ENCODE measurements at regions not wholly inside any gene's neighbourhood (a gene's known extent, or its start where the extent isn't known, plus 50 kb on each side); places are given as distances from the start of the nearest gene placed in this dataset.

DNA sequence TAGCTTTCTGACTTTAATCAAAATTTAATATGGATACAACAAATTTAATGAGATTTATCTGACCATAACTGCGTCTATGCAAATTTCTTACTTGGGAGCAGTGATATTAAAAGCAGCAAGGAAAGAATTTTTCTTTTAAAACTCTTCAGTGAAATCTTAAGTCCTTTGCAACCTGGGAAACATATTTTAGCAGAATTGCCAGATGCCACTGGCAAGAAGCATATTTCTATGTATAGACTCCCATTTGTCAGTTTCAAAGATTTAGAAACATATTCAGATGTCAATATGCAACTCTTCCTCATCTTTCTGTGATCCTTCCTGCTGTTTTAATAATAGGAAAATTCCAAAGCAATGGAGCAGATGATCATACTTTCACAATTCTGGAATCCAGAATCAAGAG is 911.3 kb downstream of the LUZP2 start:
- DNase-seq (no peak), ATAC-seq (no peak)
- Mint-ChIP-seq H3K27me3 (ENCODE audit: low read depth in 2 of 2) (no peaks in the 10 kb centered on the region), H3K36me3 (no peaks in the 10 kb centered on the region), H3K4me3 (no peak overlapping the region), H3K27ac (no peak overlapping the region), H3K9me3 (peaks cover 12 to 17% of the 10 kb centered on the region in 2 donors), H3K4me1 (no peaks in the 10 kb centered on the region)
- no peaks in the 10 kb centered on the region for H3K27me3 ChIP-seq (ENCODE audit: control insufficient read depth, insufficient read depth, low read length)
- no peaks in the 10 kb centered on the region for H3K36me3 ChIP-seq (ENCODE audit: control insufficient read depth, insufficient read depth, low read length)
- intact Hi-C loops (cut with micrococcal nuclease): no loop called here
- H3K27ac ChIP-seq (ENCODE audit: low read length): no peak overlapping the region
- no peak overlapping the region for H3K4me3 ChIP-seq (ENCODE audit: low read length)
- no peaks in the 10 kb centered on the region for H3K9me3 ChIP-seq (ENCODE audit: control insufficient read depth, insufficient read depth, low read length)
- H3K4me1 ChIP-seq (ENCODE audit: control insufficient read depth, insufficient read depth, low read length): no peaks in the 10 kb centered on the region
- 100% methylated on average over 1 of the region's 1 CpG for WGBS (ENCODE audit: insufficient coverage)
- TF ChIP-seq, protein P1, sequence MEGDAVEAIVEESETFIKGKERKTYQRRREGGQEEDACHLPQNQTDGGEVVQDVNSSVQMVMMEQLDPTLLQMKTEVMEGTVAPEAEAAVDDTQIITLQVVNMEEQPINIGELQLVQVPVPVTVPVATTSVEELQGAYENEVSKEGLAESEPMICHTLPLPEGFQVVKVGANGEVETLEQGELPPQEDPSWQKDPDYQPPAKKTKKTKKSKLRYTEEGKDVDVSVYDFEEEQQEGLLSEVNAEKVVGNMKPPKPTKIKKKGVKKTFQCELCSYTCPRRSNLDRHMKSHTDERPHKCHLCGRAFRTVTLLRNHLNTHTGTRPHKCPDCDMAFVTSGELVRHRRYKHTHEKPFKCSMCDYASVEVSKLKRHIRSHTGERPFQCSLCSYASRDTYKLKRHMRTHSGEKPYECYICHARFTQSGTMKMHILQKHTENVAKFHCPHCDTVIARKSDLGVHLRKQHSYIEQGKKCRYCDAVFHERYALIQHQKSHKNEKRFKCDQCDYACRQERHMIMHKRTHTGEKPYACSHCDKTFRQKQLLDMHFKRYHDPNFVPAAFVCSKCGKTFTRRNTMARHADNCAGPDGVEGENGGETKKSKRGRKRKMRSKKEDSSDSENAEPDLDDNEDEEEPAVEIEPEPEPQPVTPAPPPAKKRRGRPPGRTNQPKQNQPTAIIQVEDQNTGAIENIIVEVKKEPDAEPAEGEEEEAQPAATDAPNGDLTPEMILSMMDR (IDR thresholded peaks at IDR 0.05): no peak

DNA sequence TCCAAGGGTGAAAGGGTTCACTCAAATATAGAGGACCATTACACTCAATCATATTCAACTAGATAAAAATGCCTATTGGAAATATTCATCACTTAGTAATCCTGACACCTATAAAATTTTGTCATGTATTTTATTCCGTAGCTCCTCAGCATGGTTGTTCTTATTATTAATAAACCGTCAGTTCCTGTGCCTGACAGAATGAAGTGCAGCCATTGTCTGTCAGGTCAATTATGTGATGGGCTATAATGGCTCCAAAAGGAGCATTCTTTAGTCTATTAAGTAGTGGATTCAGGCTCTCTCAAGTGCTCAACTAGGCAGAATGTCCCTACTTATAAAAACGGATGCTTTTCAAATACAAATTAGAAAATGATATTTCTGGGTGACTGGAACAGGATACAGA is 916.1 kb upstream of the ANO3 start:
- TF ChIP-seq, protein P1 (IDR thresholded peaks at IDR 0.05): no peak
- H3K27me3 ChIP-seq (ENCODE audit: control insufficient read depth, insufficient read depth, low read length): no peaks in the 10 kb centered on the region
- H3K36me3 ChIP-seq (ENCODE audit: control insufficient read depth, insufficient read depth, low read length): no peaks in the 10 kb centered on the region
- no peaks in the 10 kb centered on the region for H3K27me3 Mint-ChIP-seq (ENCODE audit: low read depth in 2 of 2)
- H3K36me3 Mint-ChIP-seq: no peaks in the 10 kb centered on the region
- no peak overlapping the region for H3K4me3 ChIP-seq (ENCODE audit: low read length)
- ATAC-seq: no peak
- H3K4me1 Mint-ChIP-seq: no peaks in the 10 kb centered on the region
- H3K4me1 ChIP-seq (ENCODE audit: control insufficient read depth, insufficient read depth, low read length): no peaks in the 10 kb centered on the region
- no peaks in the 10 kb centered on the region for H3K9me3 ChIP-seq (ENCODE audit: control insufficient read depth, insufficient read depth, low read length)
- intact Hi-C loops (cut with micrococcal nuclease): no loop called here
- H3K27ac Mint-ChIP-seq: no peak overlapping the region
- 92% methylated on average over 2 of the region's 3 CpGs for WGBS (ENCODE audit: insufficient coverage)
- peaks cover 7 to 14% of the 10 kb centered on the region in 2 donors for H3K9me3 Mint-ChIP-seq
- no peak for DNase-seq
- no peak overlapping the region for H3K4me3 Mint-ChIP-seq
- H3K27ac ChIP-seq (ENCODE audit: low read length): no peak overlapping the region

DNA sequence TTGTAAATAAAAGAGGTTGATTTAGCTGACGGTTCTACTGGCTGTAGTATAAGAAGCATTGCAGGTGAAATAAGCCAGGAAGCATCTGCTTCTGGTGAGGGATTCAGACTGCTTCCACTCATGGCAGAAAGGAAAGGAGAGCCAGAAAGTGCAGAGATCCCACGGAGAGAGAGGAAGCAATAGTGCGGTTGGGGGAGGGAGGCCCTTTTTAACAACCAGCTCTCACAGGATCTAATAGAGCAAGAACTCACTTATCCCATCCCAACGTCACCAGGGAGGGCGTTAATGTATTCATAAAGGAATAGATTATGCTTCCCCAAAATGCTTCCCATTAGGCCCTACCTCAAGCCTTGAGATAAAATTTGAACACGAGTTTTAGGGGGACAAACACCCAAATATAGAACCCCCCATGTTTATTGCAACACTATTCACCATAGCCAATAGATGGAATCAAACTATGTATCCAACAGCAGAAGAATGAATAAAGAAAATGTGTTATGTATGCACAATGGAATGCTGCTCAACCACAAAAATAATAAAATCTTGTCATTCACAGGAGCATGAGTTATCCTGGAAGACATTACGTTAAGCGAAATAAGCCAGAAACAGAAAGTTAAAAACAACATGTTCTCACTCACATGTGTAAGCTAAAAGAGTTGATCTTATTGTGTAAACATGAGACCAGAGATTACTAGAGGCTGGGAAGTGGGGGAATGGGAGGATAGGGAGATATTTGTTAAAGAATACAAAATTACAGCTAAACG is 908.3 kb upstream of the ANO3 start:
- H3K9me3 ChIP-seq (ENCODE audit: control insufficient read depth, insufficient read depth, low read length): no peaks in the 10 kb centered on the region
- TF ChIP-seq, protein P1 (IDR thresholded peaks at IDR 0.05): no peak
- no peak for DNase-seq
- no peaks in the 10 kb centered on the region for H3K36me3 ChIP-seq (ENCODE audit: control insufficient read depth, insufficient read depth, low read length)
- 22% methylated on average over 3 of the region's 9 CpGs for WGBS (ENCODE audit: insufficient coverage)
- no peak overlapping the region for H3K27ac ChIP-seq (ENCODE audit: low read length)
- ATAC-seq: no peak
- no peaks in the 10 kb centered on the region for H3K4me1 ChIP-seq (ENCODE audit: control insufficient read depth, insufficient read depth, low read length)
- H3K27ac Mint-ChIP-seq: no peak overlapping the region
- no peaks in the 10 kb centered on the region for H3K36me3 Mint-ChIP-seq
- H3K4me3 Mint-ChIP-seq: no peak overlapping the region
- no peak overlapping the region for H3K4me3 ChIP-seq (ENCODE audit: low read length)
- H3K27me3 Mint-ChIP-seq (ENCODE audit: low read depth in 2 of 2): no peaks in the 10 kb centered on the region
- H3K9me3 Mint-ChIP-seq: peaks cover 5 to 13% of the 10 kb centered on the region in 2 donors
- intact Hi-C loops (cut with micrococcal nuclease): no loop called here
- H3K27me3 ChIP-seq (ENCODE audit: control insufficient read depth, insufficient read depth, low read length): no peaks in the 10 kb centered on the region
- no peaks in the 10 kb centered on the region for H3K4me1 Mint-ChIP-seq

DNA sequence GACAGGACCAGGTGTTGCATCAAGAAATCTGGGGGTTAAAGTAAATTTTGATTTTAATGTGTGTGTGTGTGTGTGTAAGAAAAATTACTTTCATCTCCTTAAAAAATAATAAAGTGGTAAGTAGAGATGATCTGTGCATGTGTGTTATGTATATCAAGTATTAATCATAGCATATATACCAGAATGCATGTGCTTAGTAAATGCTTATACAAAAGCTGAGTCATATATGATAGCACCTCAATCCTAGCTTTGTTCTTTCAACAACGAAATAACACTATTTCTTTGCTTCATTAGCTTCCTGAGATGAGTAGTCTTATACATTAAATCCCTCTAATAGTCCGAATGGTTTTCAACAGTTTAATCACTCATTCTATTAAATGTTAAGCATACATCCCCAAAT is 899.6 kb upstream of the ANO3 start:
- Mint-ChIP-seq H3K36me3 (no peaks in the 10 kb centered on the region), H3K27ac (no peak overlapping the region), H3K4me1 (no peaks in the 10 kb centered on the region), H3K4me3 (no peak overlapping the region), H3K27me3 (ENCODE audit: low read depth in 2 of 2) (no peaks in the 10 kb centered on the region), H3K9me3 (peaks cover 4 to 7% of the 10 kb centered on the region in 2 donors)
- Histone ChIP-seq H3K4me3 (ENCODE audit: low read length) (no peak overlapping the region), H3K4me1 (ENCODE audit: control insufficient read depth, insufficient read depth, low read length) (no peaks in the 10 kb centered on the region), H3K27ac (ENCODE audit: low read length) (no peak overlapping the region), H3K36me3 (ENCODE audit: control insufficient read depth, insufficient read depth, low read length) (no peaks in the 10 kb centered on the region), H3K27me3 (ENCODE audit: control insufficient read depth, insufficient read depth, low read length) (no peaks in the 10 kb centered on the region), H3K9me3 (ENCODE audit: control insufficient read depth, insufficient read depth, low read length) (no peaks in the 10 kb centered on the region)
- WGBS (ENCODE audit: insufficient coverage): 78% methylated on average over 1 of the region's 2 CpGs
- DNase-seq (no peak), ATAC-seq (no peak)
- TF ChIP-seq, protein P1 (IDR thresholded peaks at IDR 0.05): no peak
- intact Hi-C loops (cut with micrococcal nuclease): no loop called here

Measured in natural killer cell (primary cell).